ENCODE measurements at regions not wholly inside any gene's neighbourhood (a gene's known extent, or its start where the extent isn't known, plus 50 kb on each side); places are given as distances from the start of the nearest gene placed in this dataset.
"Not testable (repeated sequence)": the region's sequence is repeated elsewhere in the genome, so short reads cannot be mapped to it uniquely, and the experiment has no call there.

DNA sequence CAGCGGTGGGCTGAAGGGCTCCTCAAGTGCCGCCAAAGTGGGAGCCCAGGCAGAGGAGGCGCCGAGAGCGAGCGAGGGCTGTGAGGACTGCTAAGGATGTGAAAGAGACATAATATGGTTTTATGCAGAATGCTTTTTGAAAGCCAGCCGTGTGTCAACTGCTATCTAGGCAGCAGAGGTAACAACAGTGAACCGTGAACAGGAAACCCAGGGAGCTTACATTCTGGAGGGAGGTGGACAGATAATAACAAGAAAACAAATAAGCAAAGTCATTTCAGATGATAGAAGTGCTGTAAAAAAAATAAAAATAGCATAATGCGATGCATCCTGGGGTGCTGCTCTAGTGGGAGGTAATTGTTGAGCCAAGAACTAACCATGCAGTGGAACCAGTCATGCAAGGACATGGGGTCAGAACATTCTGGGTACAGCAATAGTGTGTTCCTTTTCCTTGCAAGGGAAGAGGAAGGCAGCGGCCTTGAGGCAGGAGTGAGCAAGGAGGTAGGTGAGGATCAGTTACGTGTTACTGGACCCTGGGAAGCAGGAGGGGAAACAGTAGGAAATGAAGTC, 134.4 kb upstream of the TMEM170B start:
- DNase-seq = no peak

DNA sequence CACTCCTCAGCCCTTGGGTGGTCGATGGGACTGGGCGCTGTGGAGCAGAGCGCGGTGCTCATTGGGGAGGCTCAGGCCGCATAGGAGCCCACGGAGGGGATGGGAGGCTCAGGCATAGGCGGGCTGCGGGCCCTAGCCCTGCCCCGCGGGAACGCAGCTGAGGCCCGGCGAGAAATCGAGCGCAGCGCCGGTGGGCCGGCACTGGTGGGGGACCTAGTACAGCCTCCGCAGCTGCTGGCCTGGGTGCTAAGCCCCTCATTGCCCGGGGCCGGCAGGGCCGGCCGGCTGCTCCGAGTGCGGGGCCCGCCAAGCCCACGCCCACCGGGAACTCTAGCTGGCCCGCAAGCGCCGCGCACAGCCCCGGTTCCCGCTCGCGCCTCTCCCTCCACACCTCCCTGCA, 135.0 kb upstream of the TMEM170B start:
- not testable (repeated sequence) for DNase-seq

DNA sequence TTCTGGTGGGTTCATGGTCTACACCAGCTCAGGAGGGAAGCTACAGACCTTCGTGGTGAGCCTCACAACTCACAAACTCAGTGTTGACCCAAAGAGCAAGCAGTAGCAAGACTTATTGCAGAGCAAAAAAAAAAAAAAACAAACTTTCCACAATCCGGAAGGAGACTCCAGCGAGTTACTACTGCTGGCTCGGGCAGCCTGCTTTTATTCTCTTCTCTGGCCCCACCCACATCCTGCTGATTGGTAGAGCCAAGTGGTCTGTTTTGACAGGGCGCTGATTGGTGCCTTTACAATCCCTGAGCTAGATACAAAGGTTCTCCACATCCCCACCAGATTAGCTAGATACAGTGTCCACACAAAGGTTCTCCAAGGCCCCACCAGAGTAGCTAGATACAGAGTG, 135.6 kb upstream of the TMEM170B start:
- DNase-seq = not testable (repeated sequence)

DNA sequence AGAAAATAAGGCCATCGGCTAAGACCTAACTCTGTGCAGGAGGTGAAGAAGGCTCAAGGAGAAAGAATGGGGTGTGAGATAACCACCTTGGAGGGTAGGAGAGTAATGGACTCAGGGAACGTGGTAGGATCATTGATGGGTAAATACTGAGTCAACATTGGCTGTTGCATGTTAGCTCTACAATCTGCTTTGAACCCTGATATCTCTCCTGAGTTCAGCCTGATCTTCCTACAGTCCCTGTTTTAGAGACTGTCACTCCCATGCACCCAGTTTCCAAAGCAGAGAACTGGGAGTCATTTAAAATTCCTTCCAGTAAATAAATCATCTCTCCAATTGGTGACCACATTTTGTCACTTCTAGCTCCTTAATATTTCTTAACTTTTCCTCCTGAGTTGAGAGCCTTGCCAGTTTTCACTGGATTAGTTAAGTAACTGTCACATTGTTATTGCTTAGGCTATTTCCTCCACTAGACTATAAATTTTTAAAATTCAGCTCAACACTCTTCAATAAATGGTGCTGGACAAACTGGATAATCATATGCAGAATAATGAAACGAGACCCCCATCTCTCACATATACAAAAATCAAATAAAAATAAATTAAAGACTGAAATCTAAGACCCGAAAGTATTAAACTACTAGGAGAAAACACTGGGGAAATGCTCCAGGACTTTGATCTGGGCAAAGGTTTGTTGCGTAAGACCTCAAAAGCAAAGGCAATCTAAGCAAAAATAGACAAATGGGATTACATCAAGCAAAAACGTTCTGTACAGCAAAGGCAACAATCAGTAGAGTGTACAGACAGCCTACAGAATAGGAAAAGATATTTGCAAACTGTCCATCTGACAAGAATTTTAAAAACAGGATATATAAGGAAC, 138.9 kb upstream of the TMEM170B start:
- DNase-seq = no peak

DNA sequence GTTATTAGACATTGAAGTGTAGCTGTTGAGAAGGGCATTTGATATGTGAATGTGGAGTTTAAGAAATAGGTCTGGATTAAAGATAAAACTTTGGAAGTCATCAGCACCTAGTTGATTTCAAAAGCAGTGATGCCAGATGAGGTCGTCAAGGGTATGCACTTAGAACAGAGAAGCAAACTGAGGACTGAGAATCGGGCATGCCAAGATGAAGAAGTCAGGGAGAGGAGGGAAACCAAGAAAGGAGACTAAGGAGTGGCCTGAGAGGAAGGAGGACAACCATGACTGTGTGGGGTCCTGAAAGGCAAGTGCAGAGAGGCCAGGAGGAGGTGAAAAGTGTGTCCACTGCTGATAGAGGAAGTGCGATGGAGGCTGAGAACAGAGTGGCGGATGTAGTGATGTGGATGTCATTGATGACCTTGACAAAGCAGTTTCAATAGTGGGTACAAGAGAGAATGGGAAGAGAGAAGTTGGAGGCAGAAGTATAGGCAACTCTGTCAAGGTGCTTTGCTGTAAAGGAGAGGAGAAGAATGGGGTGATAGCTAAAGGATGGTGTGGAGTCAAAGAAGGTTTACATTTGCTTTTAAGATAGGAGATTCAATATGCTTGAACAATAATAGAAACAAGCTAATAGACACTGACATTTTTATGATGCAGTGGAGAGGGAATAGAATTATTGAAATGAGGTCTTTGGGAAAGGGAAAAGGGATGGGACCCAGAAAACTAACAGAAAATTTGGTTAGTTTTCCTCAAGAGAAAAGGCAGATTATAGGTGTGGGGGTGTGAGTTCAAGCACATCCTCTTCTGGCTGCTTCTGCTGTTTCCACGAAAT, 139.7 kb upstream of the TMEM170B start:
- DNase-seq = no peak

DNA sequence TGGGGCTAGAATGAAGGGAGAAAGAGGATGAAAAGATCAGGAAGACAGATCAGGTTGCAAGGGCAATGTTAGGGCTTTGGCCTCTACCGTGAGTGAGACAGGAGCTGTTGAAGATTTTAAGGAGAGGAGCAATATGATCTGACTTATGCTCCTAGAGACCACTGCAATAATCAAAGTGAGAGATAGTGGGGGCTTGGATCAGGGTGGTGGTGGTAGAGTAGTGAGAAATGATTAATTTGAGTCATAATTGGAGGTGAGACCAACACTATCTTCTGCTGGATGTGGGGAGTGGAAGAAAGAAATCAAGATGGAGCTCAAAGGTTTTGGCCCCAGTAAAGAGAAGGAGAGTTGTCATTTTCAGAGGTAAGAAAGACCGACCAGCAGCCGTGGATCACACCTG, 140.7 kb upstream of the TMEM170B start:
- no peak for DNase-seq

DNA sequence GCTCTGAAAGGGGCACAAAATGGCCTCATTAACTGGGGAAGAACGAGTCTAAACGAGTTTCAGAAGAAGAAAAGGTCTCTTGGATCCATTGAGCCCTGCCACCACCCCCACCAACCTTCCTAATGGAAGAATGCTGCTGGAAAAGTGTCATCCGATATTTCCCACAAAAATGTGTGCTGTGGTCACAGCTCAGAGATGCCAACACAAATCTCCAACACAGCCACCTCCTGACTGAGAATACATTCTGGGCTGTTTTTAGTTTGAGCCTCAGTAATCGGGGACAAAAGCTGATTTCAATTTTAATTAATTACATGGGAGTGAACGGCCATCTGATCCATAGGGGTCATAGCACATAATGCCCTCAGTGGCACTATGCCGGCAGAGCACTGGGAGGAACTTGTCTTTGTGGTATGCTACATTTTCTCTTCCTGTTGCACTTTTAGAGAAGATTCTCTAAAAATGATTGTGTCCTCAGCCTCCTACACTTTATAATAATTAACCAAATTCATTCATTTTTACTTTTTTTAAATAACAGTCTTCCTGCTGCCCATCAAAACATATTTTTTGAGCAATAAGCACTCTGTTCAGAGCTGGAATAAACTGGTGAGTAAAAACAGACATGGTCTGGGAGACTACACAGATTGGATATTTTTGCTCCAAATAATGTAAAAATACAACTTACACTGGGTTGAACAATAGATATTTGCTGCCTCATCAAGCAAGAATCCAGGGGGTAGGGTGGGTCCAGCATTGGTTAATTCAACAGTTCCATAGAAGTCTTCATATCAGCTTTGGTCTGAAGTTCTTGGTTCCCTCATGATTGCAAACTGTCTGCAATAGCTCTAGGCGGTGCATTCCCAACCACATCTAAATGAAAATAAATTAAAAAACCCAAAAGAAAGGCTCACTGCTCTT, 143.6 kb upstream of the TMEM170B start:
- no peak for DNase-seq

DNA sequence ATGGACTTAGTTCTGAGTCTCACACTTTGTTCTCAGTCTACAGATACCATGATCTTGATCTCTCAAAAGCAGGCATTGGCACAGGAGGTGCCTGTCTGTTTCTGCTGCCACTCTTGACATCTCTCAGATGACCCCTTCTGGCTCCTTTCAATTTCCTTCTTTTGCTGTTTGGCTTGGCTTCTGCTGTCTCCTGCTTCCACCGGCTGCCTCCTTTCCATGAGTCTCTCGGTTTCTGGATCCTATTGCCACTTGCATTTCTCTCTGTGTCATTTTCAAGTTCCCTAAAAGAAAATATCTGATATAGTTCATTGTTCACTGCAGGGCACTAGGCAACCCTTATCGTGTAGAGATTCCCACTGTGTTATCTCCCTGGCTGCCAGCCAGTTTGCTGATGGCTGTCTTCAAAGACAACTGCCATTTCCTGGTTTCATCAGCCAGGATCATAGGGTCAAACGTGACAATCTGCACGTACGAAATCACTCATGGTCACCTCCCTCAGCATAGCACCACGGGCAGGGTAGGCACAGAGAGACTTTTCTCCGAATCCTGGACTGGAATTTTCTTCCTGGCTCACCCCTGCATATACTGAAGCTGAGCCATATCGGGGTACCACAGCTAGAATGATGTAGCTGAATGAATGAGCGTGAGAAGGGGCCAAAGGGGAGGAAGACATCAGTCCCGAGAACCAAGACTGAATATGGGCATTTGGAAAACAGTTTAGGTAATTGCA, 144.6 kb upstream of the TMEM170B start:
- no peak for DNase-seq

DNA sequence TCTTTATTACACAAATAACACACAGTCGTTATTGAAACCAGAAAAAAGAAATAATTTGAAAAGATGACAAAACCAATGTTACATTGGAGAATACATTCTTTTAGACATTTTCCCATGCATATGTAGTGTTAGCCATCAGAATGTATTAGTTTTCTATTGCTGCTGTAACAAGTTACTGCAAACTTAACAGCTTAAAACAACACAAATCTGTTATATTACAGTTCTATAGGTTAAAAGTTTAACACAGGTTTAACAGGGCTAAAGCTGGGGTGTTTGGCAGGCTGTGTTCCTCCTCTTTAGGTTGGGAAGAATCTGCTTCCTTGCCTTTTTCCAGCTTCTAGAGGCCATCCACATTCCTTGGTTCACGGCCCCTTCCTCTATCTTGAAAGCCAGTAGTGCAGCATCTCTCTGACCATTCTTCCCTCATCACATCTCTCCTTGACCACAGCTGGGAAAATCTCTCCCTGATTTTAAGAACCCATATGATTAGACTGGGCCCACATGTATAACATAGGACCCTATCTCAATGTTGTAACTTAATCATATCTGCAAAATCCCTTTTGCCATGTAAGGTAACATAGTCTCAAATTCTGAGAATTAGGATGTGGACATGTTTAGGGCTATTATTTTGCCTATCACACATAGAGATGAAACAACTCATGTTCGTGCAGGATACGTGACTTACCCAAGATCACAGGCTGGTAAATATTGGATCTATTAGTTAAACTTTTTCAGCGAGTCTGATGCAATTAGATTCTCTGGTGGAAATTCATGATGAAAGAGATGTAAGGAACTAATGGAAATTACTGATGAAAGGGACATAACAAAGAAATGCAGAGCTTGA, 145.4 kb upstream of the TMEM170B start:
- DNase-seq = no peak

DNA sequence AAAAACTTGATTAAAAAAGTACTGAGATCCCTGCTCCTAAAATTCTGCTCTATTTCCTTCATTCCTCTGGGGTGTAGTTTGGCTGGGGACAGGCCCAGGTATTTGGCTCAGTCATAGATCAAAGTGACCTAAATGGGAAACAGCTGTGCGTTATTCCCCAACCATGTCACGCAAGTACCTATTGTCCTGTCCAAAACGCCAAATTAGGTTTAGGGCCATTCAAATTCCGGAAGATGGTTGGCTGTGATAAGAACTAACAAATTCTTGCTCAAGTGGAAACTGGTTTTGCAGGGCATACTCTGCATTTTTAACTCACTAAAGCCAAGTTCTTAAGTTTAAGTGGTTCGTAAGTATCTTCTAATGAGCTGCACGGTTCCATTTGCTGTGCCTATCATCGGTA, 147.6 kb upstream of the TMEM170B start:
- DNase-seq = no peak

DNA sequence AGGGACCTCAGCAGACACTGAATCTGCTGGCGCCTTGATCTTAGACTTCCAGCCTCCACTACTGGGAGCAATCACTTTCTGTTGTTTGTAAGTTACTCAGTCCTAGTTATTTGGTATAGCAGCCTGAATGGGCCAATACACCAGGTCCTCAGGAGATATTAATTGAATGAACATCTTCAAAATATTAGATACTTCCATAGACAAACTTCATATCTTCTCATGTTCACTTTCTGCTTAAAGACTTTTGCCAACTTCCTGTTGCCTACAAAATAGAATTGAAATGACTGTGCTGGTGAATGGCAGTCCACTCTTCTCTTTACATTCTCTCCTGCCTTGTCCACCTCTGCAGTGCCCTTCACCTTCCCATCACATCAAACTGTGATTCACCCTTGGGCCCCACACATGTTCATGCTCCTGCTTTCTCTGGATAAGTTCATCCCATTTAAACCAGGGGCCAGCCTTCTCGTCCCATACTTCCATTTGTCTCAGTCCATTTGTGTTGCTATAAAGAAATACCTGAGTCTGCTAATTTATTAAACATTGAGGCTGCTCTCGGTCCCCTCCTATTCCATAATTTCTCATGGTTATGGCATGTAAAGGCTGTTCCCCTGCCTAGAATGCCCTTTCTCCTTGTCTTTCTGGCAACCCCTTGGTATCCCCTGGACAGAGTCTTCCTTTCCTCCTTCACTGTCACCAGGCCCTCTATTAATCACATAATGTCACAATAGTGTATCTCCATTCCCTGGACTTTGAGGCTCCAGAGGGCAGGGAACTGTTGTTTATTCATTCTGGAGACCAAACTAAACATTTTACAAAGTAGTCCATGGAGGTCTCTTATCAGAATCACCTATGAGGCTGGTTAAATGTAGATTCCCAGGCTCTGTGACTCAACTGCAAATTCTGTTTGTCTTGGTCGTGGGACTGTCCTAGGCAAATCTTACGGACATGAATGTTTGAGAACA, 148.3 kb upstream of the TMEM170B start:
- no peak for DNase-seq

DNA sequence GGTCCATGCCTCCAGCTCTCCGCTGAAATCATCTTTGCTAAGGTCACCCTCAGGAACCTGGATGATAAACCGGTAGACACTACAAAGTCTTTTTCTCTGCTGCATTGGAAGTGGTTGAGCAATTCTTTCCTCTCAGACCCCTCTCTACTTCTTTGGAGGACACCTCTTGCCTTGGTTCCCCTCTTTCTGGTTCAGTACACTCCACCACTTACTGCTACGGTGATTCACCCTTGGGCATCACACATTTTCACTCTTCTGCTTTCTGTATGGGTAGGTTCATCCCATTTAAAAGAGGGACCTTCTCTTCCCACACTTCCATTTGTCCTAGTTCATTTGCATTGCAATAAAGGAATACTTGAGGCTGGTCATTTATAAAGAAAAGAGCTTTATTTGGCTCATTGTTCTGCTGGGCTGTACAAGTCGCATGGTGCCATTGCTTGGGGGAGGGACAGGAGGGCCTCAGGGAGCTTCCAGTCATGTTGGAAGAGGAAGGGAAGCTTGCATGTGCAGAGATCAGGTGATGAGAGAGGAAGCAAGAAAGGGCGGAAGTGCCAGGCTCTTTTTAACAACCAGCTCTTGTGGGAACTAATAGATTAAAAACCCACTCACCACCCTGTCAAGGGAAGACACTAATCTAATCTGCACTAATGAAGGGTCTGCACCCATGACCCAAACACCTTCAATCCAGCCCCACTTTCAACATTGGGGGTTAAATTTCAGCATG, 149.7 kb upstream of the TMEM170B start:
- no peak for DNase-seq

DNA sequence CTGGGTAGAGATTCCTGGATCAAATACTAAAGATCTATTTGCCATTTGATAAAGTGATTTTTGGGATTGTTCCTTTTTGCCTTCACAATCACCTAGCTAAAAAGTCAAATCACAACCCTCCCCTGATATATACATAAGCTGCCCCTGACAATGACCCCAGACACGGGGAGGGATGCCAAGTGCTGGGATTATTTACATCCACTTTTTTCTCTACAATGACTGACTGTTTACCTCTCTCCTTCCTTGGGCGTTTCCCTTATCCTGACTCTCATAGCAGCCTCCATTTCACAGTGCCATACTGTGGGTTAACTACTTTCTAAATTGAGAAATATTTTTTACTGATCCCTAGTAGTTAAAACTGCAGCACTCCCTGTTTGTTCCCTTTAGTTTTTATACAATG, 150.8 kb upstream of the TMEM170B start:
- DNase-seq = no peak

DNA sequence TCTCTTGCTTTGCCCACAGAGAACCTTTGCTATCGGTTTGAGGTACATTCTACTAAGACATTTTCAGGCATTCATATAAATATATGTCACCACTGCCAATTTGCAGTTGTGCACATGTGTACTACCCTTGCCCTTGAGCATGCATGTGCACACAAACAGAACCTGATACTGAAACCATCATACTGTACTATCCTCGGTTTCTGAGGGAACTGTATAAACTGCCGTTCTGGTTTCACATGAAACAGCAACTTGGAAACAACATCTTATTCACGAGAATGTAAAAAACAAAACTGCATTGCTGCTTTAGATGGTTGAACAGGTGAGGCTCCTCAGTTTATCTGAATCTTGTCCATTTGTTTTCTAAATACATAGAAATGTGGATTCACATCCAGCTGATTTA, 151.2 kb upstream of the TMEM170B start:
- peak; percentile 80 for DNase-seq

DNA sequence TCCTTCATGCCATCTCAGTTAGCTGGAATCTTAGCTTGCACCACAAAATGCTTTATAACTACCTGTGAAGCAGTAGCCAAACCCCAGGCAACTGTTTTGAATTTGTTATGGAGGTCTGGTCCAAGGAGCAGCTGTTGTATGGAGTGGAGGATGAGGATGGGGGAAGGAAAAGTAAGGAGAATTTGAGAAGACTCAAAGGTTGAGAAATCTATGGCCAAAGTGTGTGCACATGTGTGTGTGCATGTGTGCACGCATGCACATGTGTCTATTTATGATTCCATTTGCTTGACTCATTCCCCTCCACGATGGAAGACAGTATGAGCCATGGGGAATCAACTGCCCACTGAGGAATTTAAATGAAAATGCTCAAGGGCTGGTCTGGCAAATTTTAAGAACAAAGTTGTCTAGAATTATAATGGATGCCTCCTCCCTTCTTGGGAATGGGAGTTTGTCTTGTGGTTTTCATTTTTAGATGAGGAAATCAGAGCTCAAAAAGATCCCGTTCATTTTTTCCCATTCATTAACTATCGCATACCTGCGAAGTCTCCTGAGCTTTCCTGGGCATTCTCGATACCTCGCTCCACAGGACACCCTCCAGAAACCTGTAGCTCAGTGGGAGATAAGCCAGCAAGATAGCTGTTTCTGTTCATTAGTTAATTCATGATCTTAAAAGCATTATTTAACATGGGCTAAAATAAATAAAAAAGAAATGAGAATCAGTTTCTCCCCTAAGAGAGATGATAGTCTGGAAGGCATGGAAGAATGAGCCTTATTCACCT, 152.3 kb upstream of the NEDD9 start:
- DNase-seq = no peak

DNA sequence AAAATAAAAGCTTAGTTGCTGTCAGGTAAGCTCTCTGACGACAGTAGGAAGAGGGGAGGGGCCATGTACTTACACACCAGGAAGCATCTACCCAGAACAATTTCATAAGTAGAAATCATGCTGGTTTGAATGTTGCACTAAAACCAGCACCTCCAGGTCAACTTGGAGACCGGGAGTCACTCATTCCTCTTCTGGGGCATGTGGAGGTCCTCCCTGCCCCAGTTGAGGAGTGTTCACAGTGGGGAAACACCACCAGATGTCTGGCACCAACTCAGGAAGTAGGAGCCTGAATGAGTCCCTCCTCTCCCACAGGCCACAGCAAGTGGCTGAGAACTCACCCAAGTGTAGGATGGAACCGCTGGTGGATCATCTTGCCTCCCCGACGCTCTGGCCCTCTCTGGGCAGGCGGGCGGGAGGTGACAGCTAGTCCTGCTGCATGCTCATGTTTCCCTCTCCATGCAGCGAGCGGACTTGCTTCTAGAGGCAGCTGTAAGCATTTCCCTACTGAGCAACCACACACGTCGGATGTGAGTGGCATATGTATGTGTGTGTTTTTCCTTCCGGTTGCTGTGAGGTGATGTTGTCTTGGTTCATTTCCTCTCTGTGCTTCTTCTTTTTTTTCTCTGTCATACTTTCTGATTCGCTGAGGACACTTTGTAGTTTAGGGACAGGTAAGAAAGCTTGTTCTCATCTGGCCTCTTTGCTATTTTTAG, 149.5 kb upstream of the NEDD9 start:
- peak; percentile 88 for DNase-seq

DNA sequence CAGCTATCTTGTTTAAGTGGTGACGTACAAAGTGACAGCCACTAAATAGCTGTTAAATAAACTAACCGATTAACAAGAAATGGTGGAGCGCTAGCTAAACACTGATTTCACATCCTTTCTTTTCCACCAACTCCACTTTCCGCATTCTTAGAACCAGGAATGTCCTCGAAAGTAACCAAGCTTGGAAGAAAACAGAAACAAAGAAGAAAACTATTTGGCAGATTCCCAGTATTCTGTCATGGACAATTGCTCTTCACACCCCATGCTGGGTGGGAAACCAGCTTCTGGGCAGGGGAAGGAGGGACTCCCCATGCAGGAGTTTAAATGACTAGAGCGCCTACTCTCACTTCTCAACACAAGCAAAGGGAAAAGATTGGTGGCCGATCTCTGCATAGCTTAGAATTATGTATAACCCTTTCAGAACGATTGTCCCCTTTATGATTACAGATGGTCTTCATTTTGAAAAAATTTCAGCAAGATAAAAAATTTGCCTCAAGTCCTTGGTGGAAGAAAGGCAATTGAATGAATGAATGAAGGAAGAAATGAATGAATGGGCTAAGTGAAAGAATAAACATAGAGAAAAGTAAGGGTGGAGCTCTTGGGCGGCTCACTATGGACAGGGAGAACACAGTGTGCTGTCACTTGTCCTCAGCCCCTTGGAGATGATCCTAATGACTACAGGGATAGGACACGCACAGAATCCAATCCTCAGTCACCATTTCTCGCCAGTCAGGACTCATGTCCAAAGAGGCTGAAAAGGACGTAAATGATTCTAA, 148.7 kb upstream of the NEDD9 start:
- DNase-seq = no peak
